GM18909 (cell line): ENCODE measurements at regions not wholly inside any gene's neighbourhood (a gene's known extent, or its start where the extent isn't known, plus 50 kb on each side); places are given as distances from the start of the nearest gene placed in this dataset.
"Not testable (repeated sequence)": the region's sequence is repeated elsewhere in the genome, so short reads cannot be mapped to it uniquely, and the experiment has no call there.

Experiments used
- ATAC-seq: cut with Tn5 transposase; IDR thresholded peaks from one replicate; pipeline ENCODE4 v1.9.1; 2021; ENCODE audit warnings: mild to moderate bottlenecking; ENCODE audit not compliant: unreplicated experiment, poor library complexity

DNA sequence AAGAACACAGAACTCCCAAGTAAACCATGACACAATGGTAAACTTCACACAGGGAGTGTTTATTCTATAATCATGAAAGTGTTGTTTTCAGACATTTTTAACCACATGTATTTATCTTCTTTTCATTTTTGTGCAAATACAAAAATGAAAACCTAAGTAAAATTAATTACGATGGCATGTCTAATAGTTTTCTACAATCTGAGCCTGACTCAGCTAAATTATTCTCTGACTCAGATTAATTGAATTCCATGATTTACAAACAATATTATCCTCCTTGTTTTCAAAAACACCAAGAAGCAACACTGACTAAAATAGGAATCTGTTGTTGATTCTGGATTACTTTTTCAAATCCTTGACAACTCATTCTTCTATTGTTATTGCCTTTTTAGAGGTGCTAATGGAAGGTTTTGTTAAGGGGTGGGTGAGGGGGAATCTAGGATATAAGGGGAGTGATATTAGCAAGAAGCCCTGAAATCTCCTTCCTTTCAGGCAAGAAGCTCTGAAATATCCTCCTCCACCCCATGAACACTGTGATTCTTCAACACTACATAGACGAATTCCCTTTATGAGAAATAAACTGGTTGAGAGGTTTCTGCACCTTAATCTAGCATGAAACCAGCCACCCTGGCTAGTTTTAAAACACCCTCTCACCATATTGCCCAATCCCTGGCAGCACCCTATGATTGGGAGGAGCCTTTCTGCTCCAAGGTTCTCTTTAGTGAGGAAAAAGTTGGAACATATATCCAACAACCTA is 1057.7 kb upstream of the PCDH20 start:
- no peak for ATAC-seq

GRCh38 chr13:62453761-62454160 is 1038.1 kb upstream of the PCDH20 start:
- ATAC-seq = no peak

DNA sequence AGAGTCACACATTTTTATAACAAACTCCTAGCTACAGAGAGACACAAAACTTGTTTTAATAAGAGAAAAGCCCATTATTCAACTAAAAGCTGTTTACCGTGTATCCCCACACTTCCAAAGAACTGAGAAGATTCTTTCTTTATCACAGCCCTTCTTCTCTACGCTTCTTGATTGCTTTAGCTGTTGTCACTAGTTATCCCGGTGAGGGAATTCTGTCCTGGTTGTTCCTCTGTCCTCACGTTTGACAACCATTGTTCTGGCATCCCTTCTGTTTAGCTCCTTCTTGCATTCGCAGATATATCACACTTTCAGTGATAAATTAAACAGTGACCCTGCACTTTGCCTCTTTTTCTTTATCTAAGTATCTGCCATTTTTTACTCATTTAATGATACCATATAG is 1035.1 kb upstream of the PCDH20 start:
- no peak for ATAC-seq

DNA sequence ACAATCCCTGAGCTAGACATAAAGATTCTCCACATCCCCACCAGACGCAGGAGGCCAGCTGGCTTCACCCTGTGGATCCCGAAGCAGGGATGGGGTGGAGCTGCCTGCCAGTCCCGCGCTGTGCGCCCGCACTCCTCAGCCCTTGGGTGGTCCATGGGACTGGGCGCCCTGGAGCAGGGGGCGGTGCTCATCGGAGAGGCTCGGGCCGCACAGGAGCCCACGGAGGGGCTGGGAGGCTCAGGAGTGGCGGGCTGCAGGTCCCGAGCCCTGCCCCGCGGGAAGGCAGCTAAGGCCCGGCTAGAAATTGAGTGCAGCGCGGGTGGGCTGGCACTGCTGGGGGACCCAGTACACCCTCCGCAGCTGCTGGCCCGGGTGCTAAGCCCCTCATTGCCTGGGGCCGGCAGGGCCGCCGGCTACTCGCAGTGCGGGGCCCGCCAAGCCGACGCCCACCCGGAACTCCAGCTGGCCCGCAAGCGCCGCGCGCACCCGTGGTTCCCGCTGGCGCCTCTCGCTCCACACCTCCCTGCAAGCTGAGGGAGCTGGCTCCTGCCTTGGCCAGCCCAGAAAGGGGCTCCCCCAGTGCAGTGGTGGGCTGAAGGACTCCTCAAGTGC is 1032.2 kb upstream of the PCDH20 start:
- ATAC-seq = not testable (repeated sequence)

DNA sequence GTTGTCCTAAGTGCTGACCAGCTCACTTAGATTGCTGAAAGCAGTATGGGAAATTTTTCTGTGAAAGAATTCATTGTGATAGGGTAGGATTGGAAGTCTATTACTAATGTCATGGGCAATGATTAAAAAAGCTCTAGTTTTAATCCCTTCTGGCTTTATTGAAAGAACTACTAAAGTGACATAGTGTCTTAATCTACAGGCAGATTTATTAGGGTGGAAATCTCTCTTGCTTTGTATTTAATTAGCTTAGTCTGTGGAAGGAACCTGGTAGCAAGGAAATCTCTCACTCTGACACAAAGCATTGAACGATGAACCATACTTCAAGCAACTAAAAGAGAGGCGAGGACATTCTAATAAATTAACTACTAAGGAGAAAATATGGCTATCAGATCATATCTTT is 1029.2 kb upstream of the PCDH20 start:
- ATAC-seq = no peak

DNA sequence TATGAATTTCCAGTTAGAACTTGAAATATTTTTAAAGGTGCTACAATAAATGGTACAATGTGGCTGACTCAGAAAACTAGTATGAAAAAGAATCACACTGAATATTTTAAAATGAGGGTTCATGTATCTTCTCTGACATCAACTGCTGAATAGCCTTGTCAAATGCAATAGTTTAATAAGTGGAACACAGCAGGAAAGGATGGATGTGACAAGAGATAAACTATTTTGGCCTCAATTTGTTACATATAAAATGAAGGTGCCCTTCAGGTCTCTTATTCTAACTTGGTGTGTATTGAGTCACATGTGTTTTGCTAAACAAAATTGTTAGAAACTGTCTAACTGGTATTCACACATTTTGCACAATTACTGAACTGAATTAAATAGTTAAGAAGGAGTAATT is 1018.4 kb upstream of the PCDH20 start:
- no peak for ATAC-seq

DNA sequence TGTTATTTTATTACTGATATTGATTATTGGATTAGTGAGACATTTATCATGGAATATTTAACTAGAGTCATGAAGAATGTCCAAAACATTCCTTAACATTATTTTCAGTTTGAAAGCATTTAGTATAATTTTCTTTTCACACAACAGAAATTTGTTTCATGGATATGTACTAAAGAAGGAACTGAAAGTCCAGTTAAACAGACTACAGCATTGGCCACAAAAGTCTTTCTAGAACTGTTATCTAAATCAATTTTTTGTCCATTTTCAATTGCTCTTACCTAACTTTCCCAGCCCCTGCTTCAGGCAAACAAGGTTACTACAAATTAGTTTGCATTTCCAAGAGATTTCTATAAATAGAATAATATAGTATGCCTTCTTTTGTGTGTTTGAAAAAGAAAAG is 1018.0 kb upstream of the PCDH20 start:
- ATAC-seq = no peak

- ATAC-seq = no peak
Observed at GRCh38 chr13:62432906-62433305, 1017.3 kb upstream of the PCDH20 start.

- ATAC-seq = no peak
Observed at GRCh38 chr13:62432295-62432694, 1016.6 kb upstream of the PCDH20 start.

DNA sequence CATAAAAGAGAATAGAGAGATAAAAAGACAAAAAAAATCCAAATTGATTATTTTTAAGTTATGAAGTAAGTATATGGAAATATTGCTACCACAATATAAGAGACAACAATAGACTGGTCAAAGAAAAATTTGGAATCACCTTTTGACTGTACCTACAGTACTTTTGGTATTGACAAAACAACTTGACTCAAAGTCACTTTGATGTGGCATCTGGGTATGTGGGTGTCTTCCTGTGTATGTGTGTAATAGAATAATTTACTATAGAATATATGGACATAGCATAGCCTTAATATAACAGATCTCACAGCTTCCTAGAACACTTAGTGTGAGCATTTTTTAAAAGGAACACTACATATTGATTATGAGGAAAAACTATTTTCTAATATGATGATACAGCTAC is 1016.2 kb upstream of the PCDH20 start:
- no peak for ATAC-seq

GRCh38 chr13:62418872-62419271 is 1003.2 kb upstream of the PCDH20 start:
- no peak for ATAC-seq

DNA sequence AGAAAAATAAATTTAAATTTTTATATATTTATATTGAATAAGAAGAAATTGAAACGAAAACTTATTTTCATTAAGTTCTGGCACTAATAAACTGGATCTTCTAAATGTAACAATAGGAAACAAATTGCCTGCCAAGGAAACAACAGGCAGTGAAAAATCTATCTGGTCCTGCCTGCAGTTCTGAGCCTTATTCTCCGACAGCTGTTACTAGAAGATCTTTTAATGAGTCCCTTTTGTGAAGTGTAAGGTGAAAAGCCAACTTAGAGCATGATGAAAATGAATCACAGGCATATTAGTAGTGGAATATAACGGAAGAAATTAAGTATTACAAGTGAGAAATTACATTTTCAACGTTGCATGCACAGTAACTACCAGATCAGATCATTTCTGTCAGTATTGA is 1002.7 kb upstream of the PCDH20 start:
- no peak for ATAC-seq

- no peak for ATAC-seq
Observed at GRCh38 chr13:62407871-62408270, 992.2 kb upstream of the PCDH20 start.

- ATAC-seq = no peak
Observed at GRCh38 chr13:62388515-62388914, 972.9 kb upstream of the PCDH20 start.

DNA sequence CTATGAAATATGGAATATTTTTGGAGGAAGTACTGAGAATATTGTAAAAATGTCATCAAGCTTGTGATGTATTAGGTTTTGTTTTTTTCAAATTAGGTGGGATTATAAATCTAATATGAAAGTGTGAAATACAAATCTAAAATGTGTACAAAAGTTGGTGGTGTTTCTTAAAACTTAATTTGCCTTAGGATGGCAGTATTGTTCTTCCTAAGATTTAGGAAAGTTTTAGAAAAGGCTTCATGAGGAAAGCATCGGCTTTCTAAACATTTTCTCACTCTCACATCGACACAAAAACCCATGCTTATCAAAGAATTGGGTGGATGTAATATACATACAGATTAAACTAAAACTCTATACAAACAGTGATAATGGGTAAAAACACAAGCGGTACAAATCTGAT is 972.0 kb upstream of the PCDH20 start:
- ATAC-seq = no peak

DNA sequence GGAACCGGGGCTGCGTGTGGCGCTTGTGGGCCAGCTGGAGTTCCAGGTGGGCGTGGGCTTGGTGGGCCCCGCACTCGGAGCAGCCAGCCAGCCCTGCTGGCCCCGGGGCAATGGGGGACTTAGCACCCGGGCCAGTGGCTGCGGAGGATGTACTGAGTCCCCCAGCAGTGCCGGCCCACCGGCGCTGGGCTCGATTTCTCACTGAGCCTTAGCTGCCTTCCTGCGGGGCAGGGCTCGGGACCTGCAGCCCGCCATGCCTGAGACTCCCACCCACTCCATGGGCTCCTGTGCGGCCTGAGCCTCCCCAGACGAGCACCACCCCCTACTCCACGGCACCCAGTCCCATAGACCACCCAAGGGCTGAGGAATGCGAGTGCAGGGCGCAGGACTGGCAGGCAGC is 963.6 kb upstream of the PCDH20 start:
- ATAC-seq = not testable (repeated sequence)

GRCh38 chr13:62377838-62378237 is 962.2 kb upstream of the PCDH20 start:
- no peak for ATAC-seq

DNA sequence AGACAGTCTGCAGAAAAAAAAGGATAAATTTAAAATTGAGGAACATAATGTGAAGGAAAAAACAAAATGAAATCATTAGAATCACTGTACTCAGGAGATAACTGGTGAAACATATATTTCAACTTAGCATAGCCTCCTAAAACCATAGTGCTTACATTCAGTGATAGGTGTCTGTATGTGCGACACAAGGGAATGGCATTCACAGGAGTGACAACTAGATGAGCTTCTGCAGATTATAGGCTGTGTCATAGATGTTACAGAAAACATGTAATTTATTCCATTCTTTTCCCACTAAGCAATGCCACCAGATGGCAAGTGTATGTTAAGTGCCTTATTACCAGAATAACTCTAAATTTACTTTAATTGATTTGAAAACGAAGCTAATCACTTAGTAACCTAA is 960.0 kb upstream of the PCDH20 start:
- ATAC-seq = no peak

GRCh38 chr13:62371737-62372136 is 956.1 kb upstream of the PCDH20 start:
- no peak for ATAC-seq

- ATAC-seq = not testable (repeated sequence)
Observed at GRCh38 chr13:62367971-62368370, 952.3 kb upstream of the PCDH20 start.

DNA sequence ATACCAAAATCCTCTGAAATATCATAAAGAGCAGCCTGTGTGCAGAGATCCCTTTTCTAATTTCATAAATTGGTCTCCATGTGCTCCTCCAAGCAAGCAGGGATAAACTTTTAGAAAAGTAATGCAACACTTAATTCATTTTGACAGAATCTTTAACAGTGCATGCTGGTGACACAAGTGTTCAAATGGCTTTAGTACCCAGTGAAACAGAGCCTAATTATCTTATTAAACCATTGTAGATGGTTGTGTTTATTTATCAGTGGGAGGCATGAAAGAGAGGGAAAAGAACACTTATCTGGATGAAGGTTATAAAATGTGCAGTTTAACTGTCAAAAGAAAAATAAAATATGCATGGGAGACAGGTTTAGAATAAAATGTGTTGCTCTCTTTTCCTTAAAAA is 945.0 kb upstream of the PCDH20 start:
- ATAC-seq = no peak

DNA sequence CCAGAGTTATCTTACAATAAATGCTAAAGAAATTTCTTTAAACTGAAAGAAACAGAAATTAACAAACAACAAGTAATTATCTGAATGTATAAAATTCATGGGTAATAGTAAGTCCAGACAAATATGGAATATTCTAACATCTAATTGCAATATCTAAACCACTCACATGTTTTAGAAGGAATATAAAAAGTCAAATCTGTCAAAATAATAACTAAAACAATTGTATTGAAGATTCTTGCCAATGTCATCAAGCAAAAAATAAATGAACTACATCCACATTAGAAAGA is 942.9 kb upstream of the PCDH20 start:
- ATAC-seq = no peak
